ENCODE measurements at regions not wholly inside any gene's neighbourhood (a gene's known extent, or its start where the extent isn't known, plus 50 kb on each side); places are given as distances from the start of the nearest gene placed in this dataset.

DNA sequence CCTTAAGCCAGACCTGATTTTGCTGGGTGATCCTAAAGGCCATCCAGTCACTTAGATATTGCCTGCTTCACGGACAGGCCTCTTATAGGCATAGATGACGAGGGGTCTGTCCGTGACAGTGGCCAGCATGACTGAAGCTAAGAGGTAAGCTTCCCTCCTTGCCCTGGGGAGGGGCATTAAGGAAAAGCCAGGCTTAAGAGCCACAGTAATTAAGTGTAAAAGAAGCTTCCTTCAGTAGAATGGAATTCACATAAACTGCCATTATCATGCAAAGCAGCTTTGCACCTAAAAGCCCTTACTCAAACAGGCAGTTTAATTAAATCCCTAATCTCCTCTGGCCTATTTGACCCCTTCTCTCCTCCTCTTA, 99.4 kb upstream of the PKDCC start:
- TF ChIP-seq, protein P1, sequence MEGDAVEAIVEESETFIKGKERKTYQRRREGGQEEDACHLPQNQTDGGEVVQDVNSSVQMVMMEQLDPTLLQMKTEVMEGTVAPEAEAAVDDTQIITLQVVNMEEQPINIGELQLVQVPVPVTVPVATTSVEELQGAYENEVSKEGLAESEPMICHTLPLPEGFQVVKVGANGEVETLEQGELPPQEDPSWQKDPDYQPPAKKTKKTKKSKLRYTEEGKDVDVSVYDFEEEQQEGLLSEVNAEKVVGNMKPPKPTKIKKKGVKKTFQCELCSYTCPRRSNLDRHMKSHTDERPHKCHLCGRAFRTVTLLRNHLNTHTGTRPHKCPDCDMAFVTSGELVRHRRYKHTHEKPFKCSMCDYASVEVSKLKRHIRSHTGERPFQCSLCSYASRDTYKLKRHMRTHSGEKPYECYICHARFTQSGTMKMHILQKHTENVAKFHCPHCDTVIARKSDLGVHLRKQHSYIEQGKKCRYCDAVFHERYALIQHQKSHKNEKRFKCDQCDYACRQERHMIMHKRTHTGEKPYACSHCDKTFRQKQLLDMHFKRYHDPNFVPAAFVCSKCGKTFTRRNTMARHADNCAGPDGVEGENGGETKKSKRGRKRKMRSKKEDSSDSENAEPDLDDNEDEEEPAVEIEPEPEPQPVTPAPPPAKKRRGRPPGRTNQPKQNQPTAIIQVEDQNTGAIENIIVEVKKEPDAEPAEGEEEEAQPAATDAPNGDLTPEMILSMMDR (IDR thresholded peaks at IDR 0.05): no peak
- TF ChIP-seq POLR2A (IDR thresholded peaks at IDR 0.05): no peak
- TF ChIP-seq POLR2AphosphoS5 (IDR thresholded peaks at IDR 0.05): no peak
- TF ChIP-seq EP300 (IDR thresholded peaks at IDR 0.05): no peak

Data from stomach (tissue), 4 donors.